ENCODE measurements at regions not wholly inside any gene's neighbourhood (a gene's known extent, or its start where the extent isn't known, plus 50 kb on each side); places are given as distances from the start of the nearest gene placed in this dataset.
A peak's percentile ranks its signal among the peaks of the same experiment; 100 is the strongest.
"Not testable (repeated sequence)": the region's sequence is repeated elsewhere in the genome, so short reads cannot be mapped to it uniquely, and the experiment has no call there.

GRCh38 chr4:160117686-160118085 is 1014.8 kb downstream of the RAPGEF2 start:
- DNase-seq, result no peak

GRCh38 chr4:160125576-160126287 is 1022.9 kb downstream of the RAPGEF2 start:
- DNase-seq, result not testable (repeated sequence)

GRCh38 chr4:160127211-160127610 is 1024.3 kb downstream of the RAPGEF2 start:
- no peak for DNase-seq

- DNase-seq, result no peak
Observed at GRCh38 chr4:160129439-160129838, 1026.6 kb downstream of the RAPGEF2 start.

- no peak for DNase-seq
Observed at GRCh38 chr4:160136021-160136420, 1033.1 kb downstream of the RAPGEF2 start.

- no peak for DNase-seq
Observed at GRCh38 chr4:160141206-160141605, 1038.3 kb downstream of the RAPGEF2 start.

GRCh38 chr4:160142579-160142978 is 1039.7 kb downstream of the RAPGEF2 start:
- no peak for DNase-seq

- DNase-seq, result no peak
Observed at GRCh38 chr4:160143574-160143973, 1040.7 kb downstream of the RAPGEF2 start.

GRCh38 chr4:160159457-160159856 is 1056.6 kb downstream of the RAPGEF2 start:
- no peak for DNase-seq

- DNase-seq, result no peak
Observed at GRCh38 chr4:160161026-160161425, 1058.1 kb downstream of the RAPGEF2 start.

- no peak for DNase-seq
Observed at GRCh38 chr4:160175064-160175643, 1072.3 kb downstream of the RAPGEF2 start.

GRCh38 chr4:160180211-160180610 is 1077.3 kb downstream of the RAPGEF2 start:
- no peak for DNase-seq

- no peak for DNase-seq
Observed at GRCh38 chr4:160182727-160183126, 1079.8 kb downstream of the RAPGEF2 start.

GRCh38 chr4:160184884-160185283 is 1082.0 kb downstream of the RAPGEF2 start:
- no peak for DNase-seq

GRCh38 chr4:160193787-160194186 is 1090.9 kb downstream of the RAPGEF2 start:
- DNase-seq, result no peak

- no peak for DNase-seq
Observed at GRCh38 chr4:160194716-160195115, 1091.8 kb downstream of the RAPGEF2 start.

- DNase-seq, result peak; percentile 65
Observed at GRCh38 chr4:160202802-160203201, 1099.9 kb downstream of the RAPGEF2 start.

GRCh38 chr4:160212078-160212477 is 1109.2 kb downstream of the RAPGEF2 start:
- no peak for DNase-seq

- DNase-seq, result no peak
Observed at GRCh38 chr4:160213366-160213765, 1110.5 kb downstream of the RAPGEF2 start.

- DNase-seq, result no peak
Observed at GRCh38 chr4:160217352-160217751, 1114.5 kb downstream of the RAPGEF2 start.

GRCh38 chr4:160224049-160224448 is 1121.2 kb downstream of the RAPGEF2 start:
- DNase-seq, result no peak

GRCh38 chr4:160233141-160233540 is 1130.3 kb downstream of the RAPGEF2 start:
- DNase-seq, result no peak

GRCh38 chr4:160235285-160235684 is 1132.4 kb downstream of the RAPGEF2 start:
- DNase-seq, result no peak

- DNase-seq, result no peak
Observed at GRCh38 chr4:160235771-160236170, 1132.9 kb downstream of the RAPGEF2 start.

- DNase-seq, result no peak
Observed at GRCh38 chr4:160238790-160239189, 1135.9 kb downstream of the RAPGEF2 start.
